ENCODE measurements at regions not wholly inside any gene's neighbourhood (a gene's known extent, or its start where the extent isn't known, plus 50 kb on each side); places are given as distances from the start of the nearest gene placed in this dataset.

DNA sequence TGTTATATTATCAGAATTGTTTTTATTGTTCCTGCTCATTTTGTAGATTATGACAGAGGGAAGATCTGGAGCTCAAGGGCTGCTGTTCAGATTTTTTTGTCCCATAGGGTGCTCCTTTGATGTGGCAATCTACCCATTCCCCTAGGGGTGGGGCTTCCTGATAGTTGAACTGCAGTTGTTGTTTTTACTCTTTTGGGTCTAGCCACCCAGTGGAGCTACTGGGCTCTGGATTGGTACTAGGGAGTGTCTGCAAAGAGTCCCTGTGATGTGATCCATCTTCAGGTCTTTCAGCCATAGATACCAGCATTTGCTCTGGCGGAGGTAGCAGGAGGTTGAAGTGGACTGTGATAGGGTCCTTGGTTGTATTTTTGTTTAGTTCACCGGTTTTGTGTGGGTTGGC lies 57.9 kb upstream of the SLCO1B1 start:
- no peak overlapping the region for H2BK5ac ChIP-seq (ENCODE audit: insufficient read length, low read length)
- H3K9ac ChIP-seq (ENCODE audit: extremely low read depth, insufficient read length, low read length), result no peak overlapping the region
- H2AFZ ChIP-seq (ENCODE audit: low read length), result no peak overlapping the region
- no peak overlapping the region for H2BK120ac ChIP-seq (ENCODE audit: low read depth, low read length, poor library complexity, severe bottlenecking)
- H3K27me3 Mint-ChIP-seq (ENCODE audit: low read depth), result no peaks in the 10 kb centered on the region
- no peak overlapping the region for H3K23ac ChIP-seq (ENCODE audit: insufficient read length, low read depth, low read length)
- no peak overlapping the region for H2BK20ac ChIP-seq (ENCODE audit: low read depth, low read length, poor library complexity, severe bottlenecking)
- DNase-seq, result no peak
- no peak overlapping the region for H3K27ac Mint-ChIP-seq
- no peaks in the 10 kb centered on the region for H4K20me1 ChIP-seq (ENCODE audit: control insufficient read depth, insufficient read depth, insufficient read length)
- no peaks in the 10 kb centered on the region for H3K36me3 Mint-ChIP-seq (ENCODE audit: insufficient read depth in 1 of 3, low read depth in 3 of 3)
- H3K27ac ChIP-seq (ENCODE audit: insufficient read length, low read depth, low read length), result no peak overlapping the region
- no peak overlapping the region for H4K91ac ChIP-seq (ENCODE audit: insufficient read length, low read depth, low read length)
- H3K4me1 ChIP-seq (ENCODE audit: insufficient read depth, low read length), result no peaks in the 10 kb centered on the region
- no peak overlapping the region for H3K4me3 Mint-ChIP-seq
- no peaks in the 10 kb centered on the region for H3K79me1 ChIP-seq (ENCODE audit: insufficient read depth, low read depth, low read length, poor library complexity, severe bottlenecking)
- no peaks in the 10 kb centered on the region for H3K27me3 ChIP-seq (ENCODE audit: insufficient read depth, low read length)
- no peak overlapping the region for H2BK15ac ChIP-seq (ENCODE audit: low read depth, low read length)
- H3K23me2 ChIP-seq (ENCODE audit: insufficient read length, low read depth, low read length, poor library complexity, severe bottlenecking), result no peaks in the 10 kb centered on the region
- no peak overlapping the region for H3K14ac ChIP-seq (ENCODE audit: insufficient read depth, low read length)
- peaks cover 2% of the 10 kb centered on the region in 2 experiments; a peak in 3 of 5 replicates for H3K9me3 Mint-ChIP-seq
- H4K8ac ChIP-seq (replicated peaks; ENCODE audit: insufficient read length, low read depth, low read length), result no peak overlapping the region
- no peak overlapping the region for H2BK12ac ChIP-seq (ENCODE audit: insufficient read length, low read depth, low read length)
- H3K4ac ChIP-seq (ENCODE audit: low read depth, low read length), result no peak overlapping the region
- TF ChIP-seq, protein P1, sequence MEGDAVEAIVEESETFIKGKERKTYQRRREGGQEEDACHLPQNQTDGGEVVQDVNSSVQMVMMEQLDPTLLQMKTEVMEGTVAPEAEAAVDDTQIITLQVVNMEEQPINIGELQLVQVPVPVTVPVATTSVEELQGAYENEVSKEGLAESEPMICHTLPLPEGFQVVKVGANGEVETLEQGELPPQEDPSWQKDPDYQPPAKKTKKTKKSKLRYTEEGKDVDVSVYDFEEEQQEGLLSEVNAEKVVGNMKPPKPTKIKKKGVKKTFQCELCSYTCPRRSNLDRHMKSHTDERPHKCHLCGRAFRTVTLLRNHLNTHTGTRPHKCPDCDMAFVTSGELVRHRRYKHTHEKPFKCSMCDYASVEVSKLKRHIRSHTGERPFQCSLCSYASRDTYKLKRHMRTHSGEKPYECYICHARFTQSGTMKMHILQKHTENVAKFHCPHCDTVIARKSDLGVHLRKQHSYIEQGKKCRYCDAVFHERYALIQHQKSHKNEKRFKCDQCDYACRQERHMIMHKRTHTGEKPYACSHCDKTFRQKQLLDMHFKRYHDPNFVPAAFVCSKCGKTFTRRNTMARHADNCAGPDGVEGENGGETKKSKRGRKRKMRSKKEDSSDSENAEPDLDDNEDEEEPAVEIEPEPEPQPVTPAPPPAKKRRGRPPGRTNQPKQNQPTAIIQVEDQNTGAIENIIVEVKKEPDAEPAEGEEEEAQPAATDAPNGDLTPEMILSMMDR (conservative IDR thresholded peaks at IDR 0.05), result no peak
- no peak overlapping the region for H3K56ac ChIP-seq (ENCODE audit: insufficient read length, low read depth, low read length)
- H3K4me1 Mint-ChIP-seq, result peaks cover 5% of the 10 kb centered on the region in 2 experiments; a peak in 3 of 4 replicates
- no peak overlapping the region for H3K4me2 ChIP-seq (ENCODE audit: insufficient read depth, insufficient read length, low read length)
- no peaks in the 10 kb centered on the region for H3K9me3 ChIP-seq (ENCODE audit: control insufficient read depth, low read depth, low read length)
- no peak overlapping the region for H3T11ph ChIP-seq (ENCODE audit: low read length)
- H3K18ac ChIP-seq (ENCODE audit: insufficient read length, low read depth, low read length), result no peak overlapping the region
- no CpG with 5 or more reads among the region's 2 CpGs for WGBS (ENCODE audit: extremely low coverage, insufficient read length, low lambda C conversion rate)
- H2AK5ac ChIP-seq (ENCODE audit: insufficient read length, low read length), result no peak overlapping the region
- no peaks in the 10 kb centered on the region for H3K79me2 ChIP-seq (ENCODE audit: insufficient read depth, low read length)
- H4K5ac ChIP-seq (ENCODE audit: insufficient read length, low read depth, low read length), result no peak overlapping the region
